Upper lobe of right lung (tissue), 1 donor: ENCODE measurements at regions not wholly inside any gene's neighbourhood (a gene's known extent, or its start where the extent isn't known, plus 50 kb on each side); places are given as distances from the start of the nearest gene placed in this dataset.
A peak's percentile ranks its signal among the peaks of the same experiment; 100 is the strongest.

Experiments used
- ATAC-seq: fragments of 200-7000 bp; cut with Tn5 transposase; one replicate; pipeline ENCODE4 v1.9.1; 2020; ENCODE audit warnings: mild to moderate bottlenecking, moderate library complexity
- DNase-seq: peaks from one replicate; pipeline ENCODE4 v3.0.0-alpha.2; 2020
- H3K27ac ChIP-seq: fragments of 200-600 bp; one replicate; pipeline ENCODE4 v1.8.0; 2022
- H3K27me3 ChIP-seq: fragments of 200-600 bp; one replicate; pipeline ENCODE4 v1.8.0; 2022; ENCODE audit warnings: mild to moderate bottlenecking
- H3K36me3 ChIP-seq: fragments of 200-600 bp; one replicate; pipeline ENCODE4 v1.8.0; 2022
- H3K4me1 ChIP-seq: fragments of 200-600 bp; one replicate; pipeline ENCODE4 v1.8.0; 2022
- H3K4me3 ChIP-seq: fragments of 200-600 bp; one replicate; pipeline ENCODE4 v1.8.0; 2022; ENCODE audit warnings: mild to moderate bottlenecking
- H3K9me3 ChIP-seq: fragments of 200-600 bp; one replicate; pipeline ENCODE4 v1.8.0; 2022
- CTCF ChIP-seq: fragments of 200-600 bp; IDR thresholded peaks from one replicate; pipeline ENCODE4 v1.8.0; 2022; ENCODE audit warnings: antibody characterized with exemption
- intact Hi-C: fragments of 100-400 bp; cut with DNase I; formaldehyde crosslinking; loops from one replicate; pipeline ENCODE4 v1.11.0; 2022
- donor health status: DM: no; HTN: yes; CAD: no; lungs with severe emphysema.

DNA sequence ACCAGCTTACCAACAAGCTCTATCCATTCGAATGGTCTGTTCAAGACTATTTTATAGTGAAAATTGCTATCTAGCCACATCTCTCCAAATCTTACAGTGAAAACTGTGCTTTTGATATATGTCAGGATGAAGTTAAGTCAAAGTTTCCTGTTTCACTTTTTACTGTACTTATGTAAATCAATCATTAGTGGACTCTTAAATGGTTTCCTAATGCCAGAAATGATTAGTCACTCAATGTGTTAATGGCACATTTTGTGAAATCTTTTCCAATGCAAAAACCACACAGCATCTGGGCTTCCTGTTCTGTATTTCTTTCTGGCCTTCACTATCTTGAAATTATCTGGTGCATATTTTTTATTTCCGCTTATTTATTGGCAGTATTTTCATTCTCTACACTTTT, 87.3 kb upstream of the STEAP1B start:
- intact Hi-C loops, result no loop called here
- no peaks in the 10 kb centered on the region for H3K9me3 ChIP-seq
- no peak for TF ChIP-seq CTCF
- H3K36me3 ChIP-seq, result no peaks in the 10 kb centered on the region
- peak overlapping the region; percentile 45 for H3K27ac ChIP-seq
- H3K4me3 ChIP-seq, result no peak overlapping the region
- DNase-seq (no peak), ATAC-seq (no peak)
- H3K4me1 ChIP-seq, result peaks cover 57% of the 10 kb centered on the region
- H3K27me3 ChIP-seq, result no peaks in the 10 kb centered on the region

GRCh38 chr7:22586786-22587140, 86.8 kb upstream of the STEAP1B start:
- no peaks in the 10 kb centered on the region for H3K9me3 ChIP-seq
- H3K27me3 ChIP-seq, result no peaks in the 10 kb centered on the region
- no peaks in the 10 kb centered on the region for H3K36me3 ChIP-seq
- DNase-seq (no peak), ATAC-seq (peak; percentile 12)
- intact Hi-C loops, result no loop called here
- no peak overlapping the region for H3K4me3 ChIP-seq
- H3K4me1 ChIP-seq, result peaks cover 57% of the 10 kb centered on the region
- H3K27ac ChIP-seq, result no peak overlapping the region
- TF ChIP-seq CTCF, result peak; percentile 29

- H3K4me1 ChIP-seq, result peaks cover 57% of the 10 kb centered on the region
- ATAC-seq, result peak; percentile 11
- no peaks in the 10 kb centered on the region for H3K27me3 ChIP-seq
- H3K36me3 ChIP-seq, result no peaks in the 10 kb centered on the region
- intact Hi-C loops, result no loop called here
- no peak for TF ChIP-seq CTCF
- no peak for DNase-seq
- no peak overlapping the region for H3K4me3 ChIP-seq
- no peak overlapping the region for H3K27ac ChIP-seq
- no peaks in the 10 kb centered on the region for H3K9me3 ChIP-seq
Observed at GRCh38 chr7:22586101-22586785, 86.3 kb upstream of the STEAP1B start.

GRCh38 chr7:22584179-22584578, 84.2 kb upstream of the STEAP1B start:
- no peak for ATAC-seq
- no peak for DNase-seq
- Histone ChIP-seq H3K36me3 (no peaks in the 10 kb centered on the region), H3K9me3 (no peaks in the 10 kb centered on the region), H3K4me3 (no peak overlapping the region), H3K27ac (peak overlapping the region; percentile 21), H3K27me3 (no peaks in the 10 kb centered on the region), H3K4me1 (peaks cover 45% of the 10 kb centered on the region)
- TF ChIP-seq CTCF, result no peak
- intact Hi-C loops, result no loop called here

- DNase-seq (peak; percentile 69), ATAC-seq (peak; percentile 93)
- intact Hi-C loops, result no loop called here
- Histone ChIP-seq H3K9me3 (no peaks in the 10 kb centered on the region), H3K4me3 (no peak overlapping the region), H3K36me3 (no peaks in the 10 kb centered on the region), H3K27ac (no peak overlapping the region), H3K4me1 (peaks cover 38% of the 10 kb centered on the region), H3K27me3 (no peaks in the 10 kb centered on the region)
- no peak for TF ChIP-seq CTCF
Observed at GRCh38 chr7:22582863-22583622, 83.1 kb upstream of the STEAP1B start.
